ENCODE measurements at regions not wholly inside any gene's neighbourhood (a gene's known extent, or its start where the extent isn't known, plus 50 kb on each side); places are given as distances from the start of the nearest gene placed in this dataset.
"Not testable (repeated sequence)": the region's sequence is repeated elsewhere in the genome, so short reads cannot be mapped to it uniquely, and the experiment has no call there.

GRCh38 chr6:139955366-139956155 lies 581.1 kb upstream of the CITED2 start:
- H3K4me3 ChIP-seq = no peak overlapping the region
- no peaks in the 10 kb centered on the region for H3K27me3 ChIP-seq
- peaks cover 0 to 15% of the 10 kb centered on the region in 2 donors for H3K9me3 ChIP-seq
- H3K27ac ChIP-seq = no peak overlapping the region
- no peak for DNase-seq (ENCODE audit: low spot score)
- no peak for TF ChIP-seq CTCF (IDR thresholded peaks at IDR 0.05)
- no peaks in the 10 kb centered on the region for H3K36me3 ChIP-seq
- H3K4me1 ChIP-seq = no peaks in the 10 kb centered on the region

- Histone ChIP-seq H3K27ac (no peak overlapping the region), H3K36me3 (no peaks in the 10 kb centered on the region), H3K27me3 (no peaks in the 10 kb centered on the region), H3K4me1 (no peaks in the 10 kb centered on the region), H3K4me3 (no peak overlapping the region), H3K9me3 (peaks cover 0 to 19% of the 10 kb centered on the region in 2 donors)
- no peak for DNase-seq (ENCODE audit: low spot score)
- no peak for TF ChIP-seq CTCF (IDR thresholded peaks at IDR 0.05)
Measured at GRCh38 chr6:139954463-139955071, 580.1 kb upstream of the CITED2 start.

- not testable (repeated sequence) for H3K27me3 ChIP-seq; DNase-seq (ENCODE audit: low spot score); H3K36me3 ChIP-seq; H3K27ac ChIP-seq; H3K4me3 ChIP-seq; H3K4me1 ChIP-seq
- peaks cover 0 to 22% of the 10 kb centered on the region in 2 donors for H3K9me3 ChIP-seq
Measured at GRCh38 chr6:139953780-139954179, 579.3 kb upstream of the CITED2 start.

- Histone ChIP-seq H3K9me3 (peaks cover 0 to 22% of the 10 kb centered on the region in 2 donors), H3K27ac (no peak overlapping the region), H3K4me1 (no peaks in the 10 kb centered on the region), H3K36me3 (no peaks in the 10 kb centered on the region), H3K4me3 (no peak overlapping the region), H3K27me3 (no peaks in the 10 kb centered on the region)
- TF ChIP-seq CTCF (IDR thresholded peaks at IDR 0.05) = no peak
- no peak for DNase-seq (ENCODE audit: low spot score)
Measured at GRCh38 chr6:139951172-139951571, 576.7 kb upstream of the CITED2 start.

GRCh38 chr6:139944976-139945375 lies 570.5 kb upstream of the CITED2 start:
- no peak for TF ChIP-seq CTCF (IDR thresholded peaks at IDR 0.05)
- Histone ChIP-seq H3K4me1 (peaks cover 0 to 18% of the 10 kb centered on the region in 2 donors), H3K9me3 (peaks cover 0 to 7% of the 10 kb centered on the region in 2 donors), H3K27ac (no peak overlapping the region), H3K36me3 (no peaks in the 10 kb centered on the region), H3K27me3 (no peaks in the 10 kb centered on the region), H3K4me3 (no peak overlapping the region)
- DNase-seq (ENCODE audit: low spot score) = no peak

- no peak for TF ChIP-seq CTCF (IDR thresholded peaks at IDR 0.05)
- DNase-seq (ENCODE audit: low spot score) = no peak
- no peak overlapping the region for H3K4me3 ChIP-seq
- H3K27me3 ChIP-seq = no peaks in the 10 kb centered on the region
- no peaks in the 10 kb centered on the region for H3K9me3 ChIP-seq
- H3K27ac ChIP-seq = peak overlapping the region in 1 of 2 donors; percentile 3
- peaks cover 0 to 18% of the 10 kb centered on the region in 2 donors for H3K4me1 ChIP-seq
- no peaks in the 10 kb centered on the region for H3K36me3 ChIP-seq
Measured at GRCh38 chr6:139944131-139944530, 569.7 kb upstream of the CITED2 start.

Data from right atrium auricular region (tissue), 2 donors.